HCT116 (cell line): ENCODE measurements at regions not wholly inside any gene's neighbourhood (a gene's known extent, or its start where the extent isn't known, plus 50 kb on each side); places are given as distances from the start of the nearest gene placed in this dataset.

Experiments
- ATF3 ChIP-seq: IDR thresholded peaks from 2 replicates; pipeline ENCODE4 v1.6.1; 2012
- CTCF ChIP-seq, 3 experiments: fragments of 200-600 bp in 1 of 3; sonication (generic) in 1 of 3; IDR thresholded peaks in 2 of 3; conservative IDR thresholded peaks in 1 of 3; 2 replicates each; pipeline ENCODE4 v1.5.1; 2012 to 2017; ENCODE audit warnings: low read depth in 2 of 3, low read length in 2 of 3, antibody characterized with exemption in 1 of 3, borderline replicate concordance in 1 of 3, control low read depth in 1 of 3, mild to moderate bottlenecking in 1 of 3, mixed read lengths in 1 of 3, mixed run types in 1 of 3, moderate library complexity in 1 of 3; ENCODE audit not compliant: insufficient read depth in 1 of 3
- FOSL1 ChIP-seq: IDR thresholded peaks from 2 replicates; pipeline ENCODE4 v1.6.1; 2012; ENCODE audit warnings: low read depth
- JUND ChIP-seq: IDR thresholded peaks from 2 replicates; pipeline ENCODE4 v1.6.1; 2012
- POLR2A ChIP-seq: IDR thresholded peaks from 2 replicates; pipeline ENCODE4 v1.7.0; 2011; ENCODE audit warnings: borderline replicate concordance; ENCODE audit not compliant: insufficient read depth, insufficient read length; ENCODE audit errors: extremely low read depth
- POLR2AphosphoS5 ChIP-seq: IDR thresholded peaks from 2 replicates; pipeline ENCODE4 v1.6.1; 2011; ENCODE audit warnings: mild to moderate bottlenecking, low read depth, low read length, moderate library complexity
- SP1 ChIP-seq: IDR thresholded peaks from 2 replicates; pipeline ENCODE4 v1.6.1; 2012; ENCODE audit warnings: low read depth
- YY1 ChIP-seq: IDR thresholded peaks from 2 replicates; pipeline ENCODE4 v1.6.1; 2011; ENCODE audit warnings: low read length, low read depth, moderate library complexity, mild to moderate bottlenecking; ENCODE audit not compliant: insufficient replicate concordance; ENCODE audit errors: extremely low read depth
- ZFX ChIP-seq: fragments of 450-650 bp; IDR thresholded peaks from 2 replicates; pipeline ENCODE4 v1.6.1; 2017

GRCh38 chr10:21203473-21204107, 306.5 kb upstream of the NEBL start:
- TF ChIP-seq POLR2A = no peak
- no peak for TF ChIP-seq POLR2AphosphoS5
- no peak for TF ChIP-seq CTCF (IDR thresholded peaks at IDR 0.05 in 2 of 3, conservative IDR thresholded peaks at IDR 0.05 in 1 of 3; ENCODE audit: borderline replicate concordance in 1 of 3, insufficient read depth in 1 of 3, low read depth in 2 of 3, low read length in 2 of 3)
- no peak for TF ChIP-seq SP1
- no peak for TF ChIP-seq FOSL1
- no peak for TF ChIP-seq ATF3
- TF ChIP-seq YY1 = no peak
- no peak for TF ChIP-seq ZFX
- no peak for TF ChIP-seq JUND
